Activated T-helper 1 cell treated with anti-CD3 and anti-CD28 coated beads, Interleukin-2, amount 50 U/mL, for 16 hours (primary cell): ENCODE measurements at regions not wholly inside any gene's neighbourhood (a gene's known extent, or its start where the extent isn't known, plus 50 kb on each side); places are given as distances from the start of the nearest gene placed in this dataset.

ENCODE experiments used
- DNase-seq, 2 donors: peaks; one replicate each; pipeline ENCODE4 v3.0.0-alpha.2; 2020; ENCODE audit warnings: low read depth in 1 of 2, low spot score in 1 of 2

DNA sequence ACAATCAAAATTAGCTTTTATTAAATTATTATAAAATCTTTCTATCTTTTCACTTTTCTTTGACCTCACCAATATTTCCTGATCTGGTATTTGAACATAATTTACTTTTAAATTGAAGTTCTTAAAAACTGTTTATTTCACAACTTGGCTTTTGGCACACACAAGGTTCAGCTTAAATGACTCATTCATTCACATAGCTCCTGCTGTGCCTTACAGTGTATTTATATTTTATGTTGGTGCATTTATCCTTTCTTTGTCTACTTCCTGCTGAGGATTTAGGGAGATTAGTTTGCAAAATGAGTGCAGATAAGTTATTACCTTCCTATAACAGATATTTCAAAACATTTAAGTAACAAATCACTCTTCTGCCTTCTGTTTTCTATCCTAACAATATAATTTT, 430.6 kb downstream of the DTHD1 start:
- DNase-seq: no peak

DNA sequence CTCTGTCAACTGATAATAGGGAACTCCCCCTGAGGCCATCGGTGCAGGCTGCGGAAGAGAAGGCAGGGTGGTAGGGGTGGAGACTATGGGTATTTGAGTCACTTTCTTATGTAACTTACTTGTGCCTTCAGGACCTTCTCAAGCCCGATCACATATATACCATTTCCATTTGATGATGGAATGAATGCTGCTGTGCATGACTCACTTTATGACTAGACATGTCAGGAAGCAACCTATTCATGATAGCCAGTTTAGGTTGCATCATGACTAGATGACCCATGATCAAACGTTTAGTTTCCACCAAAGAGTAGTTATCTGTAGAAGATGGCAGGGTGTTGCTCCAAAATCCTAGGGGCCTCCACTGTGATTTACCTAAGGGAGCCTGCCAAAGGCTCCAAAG, 435.5 kb downstream of the DTHD1 start:
- DNase-seq: no peak

GRCh38 chr4:36719425-36719824, 438.0 kb downstream of the DTHD1 start:
- DNase-seq: no peak

- no peak for DNase-seq
These were observed 441.6 kb downstream of the DTHD1 start for GRCh38 chr4:36722986-36723385.

DNA sequence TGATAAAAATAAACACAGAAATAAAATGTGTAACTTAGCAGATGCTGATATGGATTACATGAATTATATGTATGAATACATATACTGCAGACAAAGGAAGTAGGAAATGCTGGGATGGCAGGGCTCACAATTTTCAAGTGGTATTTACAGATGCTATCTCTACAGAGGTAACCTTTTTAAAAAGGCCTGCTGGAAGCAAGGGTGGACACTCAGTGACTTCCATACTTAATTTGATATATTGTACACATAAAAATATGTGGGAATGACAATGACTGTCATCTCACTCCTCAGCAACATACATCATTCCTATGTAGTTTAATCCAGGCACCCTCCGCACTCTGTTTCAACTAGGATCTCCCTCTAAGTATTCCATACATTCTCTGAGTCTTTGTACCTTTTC, 452.9 kb downstream of the DTHD1 start:
- no peak for DNase-seq

- DNase-seq: no peak
These were observed 456.3 kb downstream of the DTHD1 start for GRCh38 chr4:36737691-36738090.

- no peak for DNase-seq
These were observed 459.4 kb downstream of the DTHD1 start for GRCh38 chr4:36740796-36741310.

DNA sequence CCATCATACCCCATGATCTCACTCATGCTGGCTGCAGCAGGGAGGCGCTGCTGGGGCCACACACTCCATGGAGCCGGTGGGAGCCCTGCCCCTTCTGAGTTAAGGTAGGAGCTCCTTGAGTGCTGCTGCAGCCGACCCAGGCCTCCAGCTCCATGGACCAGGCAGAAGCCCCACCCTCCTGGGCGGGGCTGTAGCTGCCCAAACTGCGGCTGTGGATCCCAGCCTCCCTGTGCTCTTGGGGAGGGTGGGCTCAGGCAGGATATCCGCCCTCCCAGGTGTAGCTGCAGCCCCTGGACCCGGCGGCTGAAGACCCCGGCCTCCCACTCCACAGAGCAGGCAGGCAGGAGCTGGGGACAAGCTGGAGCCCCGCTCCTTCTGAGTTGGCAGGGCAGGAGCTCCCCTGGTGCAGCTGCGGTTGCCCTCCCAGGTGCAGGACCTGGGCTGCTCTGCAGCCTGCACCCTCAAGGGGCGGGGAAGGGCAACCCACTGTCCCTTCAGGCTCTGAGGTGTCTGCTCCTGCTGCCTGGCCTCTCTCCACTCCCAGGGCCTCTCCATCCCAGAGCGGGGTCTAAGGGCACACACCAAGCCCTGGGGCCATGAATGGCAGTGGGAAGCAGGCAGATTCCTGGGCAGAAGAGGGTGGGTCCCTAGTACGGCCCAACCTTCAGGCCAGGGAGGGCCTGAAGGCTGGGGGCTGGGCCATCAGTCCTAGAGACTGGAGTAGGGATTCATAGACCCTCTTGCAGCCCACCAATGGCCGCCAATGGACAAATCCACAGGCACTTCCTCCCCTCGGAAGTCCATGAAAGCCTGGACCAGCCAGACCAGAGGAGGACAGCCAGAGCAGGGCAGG, 466.1 kb downstream of the DTHD1 start:
- no peak for DNase-seq

GRCh38 chr4:36753048-36753447, 471.6 kb downstream of the DTHD1 start:
- DNase-seq: no peak

GRCh38 chr4:36757580-36758311, 476.3 kb downstream of the DTHD1 start:
- DNase-seq: no peak

- no peak for DNase-seq
These were observed 477.1 kb downstream of the DTHD1 start for GRCh38 chr4:36758312-36759178.

DNA sequence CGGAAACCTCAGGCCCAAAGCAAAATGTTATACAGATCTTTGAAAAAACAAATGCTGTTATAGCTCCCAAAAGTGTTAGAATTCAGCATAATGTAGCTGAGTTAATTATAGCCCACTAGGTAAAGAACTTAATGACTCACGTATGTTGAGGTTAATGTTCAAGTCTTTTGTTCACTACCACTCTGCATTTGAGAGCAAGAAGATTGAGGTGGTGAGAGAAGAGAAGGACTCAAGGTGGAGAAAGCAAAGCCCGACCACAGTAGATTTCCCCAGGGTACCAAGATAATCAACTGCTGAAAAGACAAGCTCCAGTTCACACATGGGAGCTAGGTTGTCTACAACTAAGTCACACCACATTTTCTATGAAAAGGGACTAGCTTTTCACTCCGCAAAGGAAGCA, 480.2 kb downstream of the DTHD1 start:
- no peak for DNase-seq

GRCh38 chr4:36763814-36764213, 480.7 kb upstream of the NWD2 start:
- DNase-seq: no peak

DNA sequence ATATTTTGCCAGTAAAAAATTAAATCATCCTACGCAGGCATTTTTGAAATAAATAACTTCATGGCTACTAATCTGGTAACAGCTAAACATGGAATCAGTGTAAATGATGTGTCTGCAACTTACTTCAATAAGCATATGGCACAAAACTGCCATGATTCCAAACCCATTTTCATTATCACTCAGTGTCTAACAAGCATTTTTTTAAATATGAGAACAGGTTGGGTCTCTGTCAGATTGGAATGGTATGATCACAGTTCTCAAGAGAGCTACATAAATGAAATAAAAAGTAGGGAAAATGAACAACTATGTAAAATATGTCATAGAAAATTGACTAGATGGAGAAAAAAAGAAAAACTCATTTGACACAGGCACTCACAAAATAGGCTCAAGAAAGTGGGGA, 476.9 kb upstream of the NWD2 start:
- no peak for DNase-seq

GRCh38 chr4:36771411-36772153, 473.0 kb upstream of the NWD2 start:
- DNase-seq: no peak

GRCh38 chr4:36772154-36772516, 472.4 kb upstream of the NWD2 start:
- no peak for DNase-seq

GRCh38 chr4:36773467-36773866, 471.1 kb upstream of the NWD2 start:
- no peak for DNase-seq

DNA sequence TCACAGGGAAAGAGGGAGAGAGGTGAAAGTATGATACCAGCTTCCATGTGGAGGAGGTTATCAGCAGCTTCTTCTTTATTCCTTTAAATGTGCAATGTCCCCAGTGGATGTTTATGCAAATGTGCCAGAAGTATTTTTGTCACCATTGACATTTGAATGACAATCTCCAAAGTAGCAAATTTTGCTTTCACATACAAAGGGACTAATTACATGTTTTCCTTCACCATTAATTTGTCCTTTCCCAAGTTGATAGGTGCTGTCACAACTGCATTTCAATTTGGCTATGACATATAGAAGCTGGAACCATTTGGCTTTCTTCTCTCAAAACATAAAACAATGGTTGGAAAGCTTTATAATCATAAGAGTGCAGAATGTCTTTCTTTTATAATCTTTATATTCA, 469.0 kb upstream of the NWD2 start:
- DNase-seq: no peak

DNA sequence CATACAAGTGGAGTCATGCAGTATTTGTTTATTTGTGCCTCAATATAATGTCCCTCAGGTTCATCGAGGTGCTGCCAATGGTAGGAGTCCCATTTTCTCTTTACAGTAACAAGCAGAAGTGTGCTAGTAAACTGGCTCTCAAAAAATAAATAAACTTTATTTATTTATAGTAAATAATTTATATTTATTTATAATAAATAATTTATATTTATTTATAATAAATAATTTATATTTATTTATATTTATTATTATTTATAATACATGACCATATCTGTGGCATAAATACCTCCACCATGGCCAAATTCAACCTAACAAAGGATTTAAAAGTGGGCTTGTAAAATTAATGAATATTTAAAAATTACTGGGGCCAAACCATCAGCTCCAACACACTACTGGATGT, 464.9 kb upstream of the NWD2 start:
- no peak for DNase-seq

DNA sequence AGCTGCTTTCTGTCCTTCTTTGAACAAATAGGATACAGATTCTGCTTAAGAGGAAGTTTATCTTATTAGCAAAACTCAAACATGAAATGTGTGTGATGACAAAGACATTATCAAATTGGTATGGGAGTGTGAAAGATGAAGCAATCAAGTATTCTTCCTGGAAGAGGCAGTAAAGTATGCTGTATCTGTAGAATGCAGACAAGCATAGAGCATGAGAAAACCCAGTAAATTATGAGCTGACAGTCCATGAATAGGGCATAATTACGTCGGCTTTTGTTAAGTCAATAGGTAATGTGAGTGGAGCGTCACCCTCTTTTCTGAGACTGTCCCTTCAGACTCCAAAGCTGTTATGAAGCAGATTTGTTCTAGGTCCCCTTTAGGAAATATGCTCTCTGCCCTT, 458.6 kb upstream of the NWD2 start:
- DNase-seq: no peak

GRCh38 chr4:36786519-36786918, 458.0 kb upstream of the NWD2 start:
- DNase-seq: no peak
